ENCODE measurements at regions not wholly inside any gene's neighbourhood (a gene's known extent, or its start where the extent isn't known, plus 50 kb on each side); places are given as distances from the start of the nearest gene placed in this dataset.

- no peaks in the 10 kb centered on the region for H3K4me1 ChIP-seq
- no peak for TF ChIP-seq POLR2AphosphoS5 (IDR thresholded peaks at IDR 0.05)
- TF ChIP-seq CTCF (IDR thresholded peaks at IDR 0.05), result no peak
- TF ChIP-seq EP300 (IDR thresholded peaks at IDR 0.05), result no peak
- TF ChIP-seq POLR2A (IDR thresholded peaks at IDR 0.05), result no peak
- no peak overlapping the region for H3K27ac ChIP-seq
- no peaks in the 10 kb centered on the region for H3K36me3 ChIP-seq
- 67 to 78% methylated on average over 5 to 7 of the region's 9 CpGs for WGBS, 2 donors (ENCODE audit: low coverage in 1 of 2)
- H3K4me3 ChIP-seq, result no peak overlapping the region
- H3K9me3 ChIP-seq, result no peaks in the 10 kb centered on the region
- no peak for ATAC-seq
- H3K27me3 ChIP-seq, result peaks cover 16% of the 10 kb centered on the region
These were observed 53.0 kb upstream of the SIMC1 start for GRCh38 chr5:176185133-176185733.

GRCh38 chr5:176186107-176186506 lies 52.1 kb upstream of the SIMC1 start:
- no peaks in the 10 kb centered on the region for H3K9me3 ChIP-seq
- no peak overlapping the region for H3K27ac ChIP-seq
- H3K4me3 ChIP-seq, result no peak overlapping the region
- no peak for ATAC-seq
- H3K27me3 ChIP-seq, result peaks cover 19% of the 10 kb centered on the region
- 74 to 90% methylated on average over 3 of the region's 3 CpGs for WGBS, 2 donors (ENCODE audit: low coverage in 1 of 2)
- no peak for TF ChIP-seq POLR2AphosphoS5 (IDR thresholded peaks at IDR 0.05)
- TF ChIP-seq POLR2A (IDR thresholded peaks at IDR 0.05), result no peak
- no peak for TF ChIP-seq EP300 (IDR thresholded peaks at IDR 0.05)
- no peak for TF ChIP-seq CTCF (IDR thresholded peaks at IDR 0.05)
- no peaks in the 10 kb centered on the region for H3K4me1 ChIP-seq
- no peaks in the 10 kb centered on the region for H3K36me3 ChIP-seq

- H3K9me3 ChIP-seq, result no peaks in the 10 kb centered on the region
- H3K4me3 ChIP-seq, result no peak overlapping the region
- no peak overlapping the region for H3K27ac ChIP-seq
- WGBS, 2 donors (ENCODE audit: low coverage in 1 of 2), result 73 to 76% methylated on average over 9 to 12 of the region's 17 CpGs
- peaks cover 23% of the 10 kb centered on the region for H3K27me3 ChIP-seq
- no peaks in the 10 kb centered on the region for H3K36me3 ChIP-seq
- no peak for TF ChIP-seq POLR2AphosphoS5 (IDR thresholded peaks at IDR 0.05)
- TF ChIP-seq POLR2A (IDR thresholded peaks at IDR 0.05), result no peak
- no peaks in the 10 kb centered on the region for H3K4me1 ChIP-seq
- no peak for ATAC-seq
These were observed 50.8 kb upstream of the SIMC1 start for GRCh38 chr5:176187276-176188062.

GRCh38 chr5:176188085-176188484 lies 50.1 kb upstream of the SIMC1 start:
- Histone ChIP-seq H3K27me3 (peaks cover 27% of the 10 kb centered on the region), H3K9me3 (no peaks in the 10 kb centered on the region), H3K36me3 (no peaks in the 10 kb centered on the region), H3K4me1 (no peaks in the 10 kb centered on the region), H3K4me3 (no peak overlapping the region), H3K27ac (no peak overlapping the region)
- no peak for ATAC-seq
- 87 to 92% methylated on average over 2 to 6 of the region's 7 CpGs for WGBS, 2 donors (ENCODE audit: low coverage in 1 of 2)
- TF ChIP-seq CTCF (IDR thresholded peaks at IDR 0.05) (no peak), EP300 (IDR thresholded peaks at IDR 0.05) (no peak), POLR2AphosphoS5 (IDR thresholded peaks at IDR 0.05) (no peak), POLR2A (IDR thresholded peaks at IDR 0.05) (no peak)

Data from gastroesophageal sphincter (tissue), 4 donors.